H1 (cell line): ENCODE measurements at regions not wholly inside any gene's neighbourhood (a gene's known extent, or its start where the extent isn't known, plus 50 kb on each side); places are given as distances from the start of the nearest gene placed in this dataset.

Source experiments
- CTCF ChIA-PET: fragments of 300-600 bp; sonication (Branson Sonifier 250); formaldehyde crosslinking; loops from one replicate; lab custom pipeline; 2021; ENCODE audit not compliant: partially characterized antibody; lab: Charles Lee
- POLR2A ChIA-PET: fragments of 300-600 bp; sonication (Branson Sonifier 250); formaldehyde crosslinking; loops from one replicate; lab custom pipeline; 2021; ENCODE audit warnings: inconsistent platforms; ENCODE audit not compliant: partially characterized antibody; lab: Charles Lee
- DNase-seq, 2 experiments: peaks; one replicate each; pipeline versions ENCODE4 v3.0.0 to v3.0.0-alpha.2; 2010 to 2022; ENCODE audit warnings: low spot score in 2 of 2, low read depth in 1 of 2, mixed read lengths in 1 of 2
- FAIRE-seq: peaks from 2 replicates; lab custom pipeline; 2011; peaks lifted over from hg19 to GRCh38; lab: Jason Lieb, UNC
- H2AFZ ChIP-seq: 2 replicates; pipeline ENCODE4 v1.8.1; 2012; ENCODE audit warnings: low read length, inconsistent platforms
- H2AK5ac ChIP-seq: 2 replicates; pipeline ENCODE4 v1.6.1; 2013; ENCODE audit warnings: low read depth, low read length
- H2BK120ac ChIP-seq: replicated peaks from 2 replicates; pipeline ENCODE3; 2013; ENCODE audit warnings: low read depth, low read length, inconsistent platforms
- H2BK12ac ChIP-seq: 2 replicates; pipeline ENCODE4 v1.6.1; 2013; ENCODE audit warnings: low read depth, low read length
- H2BK15ac ChIP-seq: 2 replicates; pipeline ENCODE4 v1.6.1; 2013; ENCODE audit warnings: low read length
- H2BK20ac ChIP-seq: 2 replicates; pipeline ENCODE4 v1.6.1; 2013; ENCODE audit warnings: low read length
- H2BK5ac ChIP-seq: 2 replicates; pipeline ENCODE4 v1.6.1; 2013; ENCODE audit warnings: low read depth, low read length
- H3K14ac ChIP-seq: 2 replicates; pipeline ENCODE4 v1.6.1; 2013; ENCODE audit warnings: inconsistent platforms; ENCODE audit not compliant: insufficient read length
- H3K18ac ChIP-seq: 2 replicates; pipeline ENCODE4 v1.6.1; 2013; ENCODE audit warnings: low read length; ENCODE audit errors: extremely low read depth
- H3K23ac ChIP-seq: 2 replicates; pipeline ENCODE4 v1.6.1; 2013; ENCODE audit warnings: inconsistent platforms; ENCODE audit not compliant: insufficient read length
- H3K23me2 ChIP-seq: 2 replicates; pipeline ENCODE4 v1.6.1; 2013; ENCODE audit warnings: low read depth, low read length
- H3K27ac ChIP-seq: 2 replicates; pipeline ENCODE4 v1.6.1; 2011; ENCODE audit warnings: low read depth, low read length, inconsistent platforms
- H3K27me3 ChIP-seq, 4 experiments: replicated peaks in 1 of 4; 1 replicate in 1 of 4; 2 replicates in 3 of 4; pipeline versions ENCODE4 v1.6.1 to v1.8.1; 2011 to 2013; ENCODE audit warnings: low read length in 3 of 4, mild to moderate bottlenecking in 3 of 4, inconsistent platforms in 2 of 4, mixed read lengths in 2 of 4, moderate library complexity in 1 of 4; ENCODE audit not compliant: control insufficient read depth in 3 of 4, insufficient read depth in 3 of 4; ENCODE audit errors: extremely low read depth in 1 of 4
- H3K36me3 ChIP-seq, 4 experiments: 2 replicates each; pipeline versions ENCODE4 v1.6.1 to v1.8.1; 2011 to 2013; ENCODE audit warnings: mild to moderate bottlenecking in 4 of 4, low read length in 3 of 4, moderate library complexity in 2 of 4, control low read depth in 1 of 4, inconsistent platforms in 1 of 4; ENCODE audit not compliant: insufficient read depth in 4 of 4, control insufficient read depth in 2 of 4
- H3K4ac ChIP-seq: replicated peaks from 2 replicates; pipeline ENCODE3; 2013; ENCODE audit warnings: low read length, low read depth, mixed read lengths, inconsistent platforms; ENCODE audit not compliant: insufficient read length
- H3K4me1 ChIP-seq, 4 experiments: replicated peaks in 1 of 4; 1 replicate in 1 of 4; 2 replicates in 3 of 4; pipeline versions ENCODE4 v1.6.1 to v1.8.1; 2011 to 2013; ENCODE audit warnings: low read length in 3 of 4, inconsistent platforms in 2 of 4, mixed read lengths in 1 of 4; ENCODE audit not compliant: insufficient read depth in 4 of 4, control insufficient read depth in 3 of 4
- H3K4me2 ChIP-seq, 2 experiments: 2 replicates each; pipeline versions ENCODE4 v1.6.1 to v1.8.1; 2011 to 2013; ENCODE audit warnings: low read depth in 2 of 2, low read length in 2 of 2, control low read depth in 1 of 2, inconsistent platforms in 1 of 2, mild to moderate bottlenecking in 1 of 2; ENCODE audit not compliant: insufficient read depth in 1 of 2
- H3K4me3 ChIP-seq, 4 experiments: fragments of 200-600, 300-600 bp in 1 of 4; sonication (generic), shearing (Covaris generic), sonication (Bioruptor Twin) in 1 of 4; 2 replicates each; pipeline versions ENCODE4 v1.5.1 to v1.8.1; 2011 to 2016; ENCODE audit warnings: low read length in 4 of 4, low read depth in 3 of 4, control low read depth in 2 of 4, inconsistent platforms in 2 of 4, mild to moderate bottlenecking in 2 of 4, mixed read lengths in 1 of 4, moderate library complexity in 1 of 4; ENCODE audit not compliant: insufficient read depth in 2 of 4; ENCODE audit errors: extremely low read depth in 1 of 4
- H3K56ac ChIP-seq: replicated peaks from 2 replicates; pipeline ENCODE3; 2013; ENCODE audit warnings: low read depth, mild to moderate bottlenecking, mixed read lengths, low read length, inconsistent platforms; ENCODE audit not compliant: insufficient read length
- H3K79me1 ChIP-seq: 2 replicates; pipeline ENCODE4 v1.6.1; 2013; ENCODE audit warnings: low read depth, low read length, control low read depth
- H3K79me2 ChIP-seq, 2 experiments: 2 replicates each; pipeline versions ENCODE4 v1.6.1 to v1.8.1; 2012 to 2013; ENCODE audit warnings: low read length in 2 of 2, mild to moderate bottlenecking in 2 of 2, inconsistent platforms in 1 of 2; ENCODE audit not compliant: insufficient read depth in 2 of 2, control insufficient read depth in 1 of 2
- H3K9ac ChIP-seq, 4 experiments: replicated peaks in 1 of 4; 1 replicate in 1 of 4; 2 replicates in 3 of 4; pipeline versions ENCODE4 v1.6.1 to v1.8.1; 2011 to 2013; ENCODE audit warnings: low read depth in 3 of 4, low read length in 3 of 4, control low read depth in 2 of 4, mild to moderate bottlenecking in 2 of 4, moderate library complexity in 2 of 4, inconsistent platforms in 1 of 4; ENCODE audit errors: extremely low read depth in 1 of 4
- H3K9me3 ChIP-seq, 2 experiments: 2 replicates each; pipeline versions ENCODE4 v1.6.1 to v1.8.1; 2012 to 2013; ENCODE audit warnings: mild to moderate bottlenecking in 2 of 2, moderate library complexity in 2 of 2, control low read depth in 1 of 2, inconsistent platforms in 1 of 2, low read depth in 1 of 2, low read length in 1 of 2, mixed read lengths in 1 of 2; ENCODE audit not compliant: insufficient read depth in 2 of 2
- H4K20me1 ChIP-seq, 2 experiments: replicated peaks in 1 of 2; 2 replicates each; pipeline versions ENCODE3 to v1.8.1; 2011 to 2013; ENCODE audit warnings: inconsistent platforms in 2 of 2, low read length in 2 of 2, mild to moderate bottlenecking in 1 of 2; ENCODE audit not compliant: insufficient read depth in 2 of 2, control insufficient read depth in 1 of 2
- H4K5ac ChIP-seq: 2 replicates; pipeline ENCODE4 v1.6.1; 2013; ENCODE audit warnings: low read length, low read depth, mixed read lengths, inconsistent platforms; ENCODE audit not compliant: insufficient read length
- H4K8ac ChIP-seq: 2 replicates; pipeline ENCODE4 v1.8.0; 2013; ENCODE audit warnings: mild to moderate bottlenecking, moderate library complexity, low read length, inconsistent platforms; ENCODE audit not compliant: insufficient read depth; ENCODE audit errors: extremely low read depth
- H4K91ac ChIP-seq: replicated peaks from 2 replicates; pipeline ENCODE3; 2013; ENCODE audit warnings: low read length, mixed read lengths, inconsistent platforms; ENCODE audit not compliant: insufficient read length
- CHD2 ChIP-seq: IDR thresholded peaks from 2 replicates; pipeline ENCODE4 v1.6.1; 2012; ENCODE audit warnings: low read length, improper control_type of control experiment
- EP300 ChIP-seq, 2 experiments: IDR thresholded peaks; 1 replicate in 1 of 2; 2 replicates in 1 of 2; pipeline ENCODE4 v1.6.1; 2011 to 2012; ENCODE audit warnings: low read depth in 2 of 2, low read length in 2 of 2, mild to moderate bottlenecking in 2 of 2, borderline replicate concordance in 1 of 2, inconsistent platforms in 1 of 2, moderate library complexity in 1 of 2
- JUND ChIP-seq: IDR thresholded peaks from 2 replicates; pipeline ENCODE4 v1.6.1; 2011; ENCODE audit warnings: mild to moderate bottlenecking, improper control_type of control experiment, low read length
- PHF8 ChIP-seq: fragments of 200-600 bp; sonication (generic); conservative IDR thresholded peaks from 2 replicates; pipeline ENCODE4 v1.7.1; 2012; ENCODE audit warnings: low read depth, mild to moderate bottlenecking, inconsistent platforms, low read length, moderate library complexity
- POLR2A ChIP-seq, 2 experiments: IDR thresholded peaks; 1 replicate in 1 of 2; 2 replicates in 1 of 2; pipeline ENCODE4 v1.6.1; 2011; ENCODE audit warnings: low read depth in 2 of 2, low read length in 2 of 2, mild to moderate bottlenecking in 2 of 2; ENCODE audit errors: control extremely low read depth in 1 of 2
- SIN3A ChIP-seq, 2 experiments: IDR thresholded peaks in 1 of 2; conservative IDR thresholded peaks in 1 of 2; 2 replicates each; pipeline ENCODE4 v1.6.1; 2011 to 2012; ENCODE audit warnings: low read length in 2 of 2, improper control_type of control experiment in 1 of 2, low read depth in 1 of 2, mild to moderate bottlenecking in 1 of 2
- WGBS, 2 experiments: shearing (Covaris generic) in 1 of 2; methylation state at CpG; one replicate each; pipeline versions ENCODE4 v1.1.6 to v1.1.7; 2013 to 2015; ENCODE audit warnings: low lambda C conversion rate in 2 of 2, mixed read lengths in 2 of 2, inconsistent platforms in 1 of 2, low coverage in 1 of 2, missing lambda C conversion rate in 1 of 2; ENCODE audit not compliant: insufficient replicate concordance in 2 of 2, insufficient coverage in 1 of 2, insufficient read length in 1 of 2; ENCODE audit errors: extremely low coverage in 1 of 2, missing lambda C conversion rate in 1 of 2; 5-methylcytosine and 5-hydroxymethylcytosine counted together
- TF ChIP-seq, protein P1 (sequence below): IDR thresholded peaks from 2 replicates; pipeline ENCODE4 v1.6.1; 2012; ENCODE audit warnings: low read length, inconsistent platforms
- TF ChIP-seq, protein P2 (sequence below): IDR thresholded peaks from 2 replicates; pipeline ENCODE4 v1.6.1; 2012; ENCODE audit warnings: inconsistent platforms

DNA sequence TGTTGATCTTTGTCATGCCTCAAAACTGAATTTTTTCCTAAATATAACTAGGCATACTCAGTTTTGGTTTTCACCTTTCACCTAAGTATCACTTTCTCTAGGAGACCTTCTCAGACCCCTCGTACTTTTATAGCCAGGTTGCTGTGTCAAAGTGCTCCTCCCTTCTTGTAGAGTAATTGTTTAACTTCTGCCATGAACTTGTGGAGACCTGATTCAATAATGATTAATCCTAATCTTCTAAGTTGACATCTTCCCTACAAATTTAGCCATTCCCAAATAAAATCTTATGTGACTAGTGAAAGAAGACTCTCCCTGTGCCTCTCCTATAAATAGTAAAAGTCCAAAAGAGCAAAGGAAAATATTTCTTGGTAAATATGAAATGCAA, 159.8 kb downstream of the SPATA31D1 start:
- WGBS, 2 experiments = 95% methylated on average over 1 of the region's 1 CpG; no CpG with 5 or more reads in 1 of the 2 experiments
- H3K27ac ChIP-seq = no peak overlapping the region
- CTCF ChIA-PET = no interaction called here

More for the DNA sequence above, 159.8 kb downstream of the SPATA31D1 start:
- no peak overlapping the region for H3K14ac ChIP-seq
- TF ChIP-seq JUND = no peak
- no peak for TF ChIP-seq CHD2
- TF ChIP-seq POLR2A (IDR thresholded peaks at IDR 0.05; ENCODE audit: control extremely low read depth in 1 of 2, low read depth in 2 of 2, low read length in 2 of 2) = no peak
- no peak for TF ChIP-seq SIN3A (conservative IDR thresholded peaks at IDR 0.05 in 1 of 2, IDR thresholded peaks at IDR 0.05 in 1 of 2; ENCODE audit: low read depth in 1 of 2, low read length in 2 of 2)
- TF ChIP-seq, protein P1, sequence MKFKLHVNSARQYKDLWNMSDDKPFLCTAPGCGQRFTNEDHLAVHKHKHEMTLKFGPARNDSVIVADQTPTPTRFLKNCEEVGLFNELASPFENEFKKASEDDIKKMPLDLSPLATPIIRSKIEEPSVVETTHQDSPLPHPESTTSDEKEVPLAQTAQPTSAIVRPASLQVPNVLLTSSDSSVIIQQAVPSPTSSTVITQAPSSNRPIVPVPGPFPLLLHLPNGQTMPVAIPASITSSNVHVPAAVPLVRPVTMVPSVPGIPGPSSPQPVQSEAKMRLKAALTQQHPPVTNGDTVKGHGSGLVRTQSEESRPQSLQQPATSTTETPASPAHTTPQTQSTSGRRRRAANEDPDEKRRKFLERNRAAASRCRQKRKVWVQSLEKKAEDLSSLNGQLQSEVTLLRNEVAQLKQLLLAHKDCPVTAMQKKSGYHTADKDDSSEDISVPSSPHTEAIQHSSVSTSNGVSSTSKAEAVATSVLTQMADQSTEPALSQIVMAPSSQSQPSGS = no peak
- TF ChIP-seq, protein P2, sequence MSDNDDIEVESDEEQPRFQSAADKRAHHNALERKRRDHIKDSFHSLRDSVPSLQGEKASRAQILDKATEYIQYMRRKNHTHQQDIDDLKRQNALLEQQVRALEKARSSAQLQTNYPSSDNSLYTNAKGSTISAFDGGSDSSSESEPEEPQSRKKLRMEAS = no peak
- TF ChIP-seq EP300 (IDR thresholded peaks at IDR 0.05; ENCODE audit: borderline replicate concordance in 1 of 2, low read depth in 2 of 2, low read length in 2 of 2) = no peak
- TF ChIP-seq PHF8 = no peak
- TF ChIP-seq, all 59 proteins: peak for 0
- POLR2A ChIA-PET = no interaction called here
- H3K79me2 ChIP-seq = no peaks in the 10 kb centered on the region
- DNase-seq = no peak
- H3K23me2 ChIP-seq = no peaks in the 10 kb centered on the region
- H2BK5ac ChIP-seq = no peak overlapping the region
- no peak overlapping the region for H3K23ac ChIP-seq
- H3K36me3 ChIP-seq = no peaks in the 10 kb centered on the region
- H2BK12ac ChIP-seq = no peak overlapping the region
- no peak overlapping the region for H4K5ac ChIP-seq
- no peaks in the 10 kb centered on the region for H3K79me1 ChIP-seq
- H2AK5ac ChIP-seq = no peak overlapping the region
- H3K4ac ChIP-seq = no peak overlapping the region
- no peak overlapping the region for H3K9ac ChIP-seq
- H3K18ac ChIP-seq = no peak overlapping the region
- H3K9me3 ChIP-seq = no peaks in the 10 kb centered on the region
- FAIRE-seq = no peak
- H3K4me1 ChIP-seq = no peaks in the 10 kb centered on the region
- no peaks in the 10 kb centered on the region for H4K20me1 ChIP-seq
- no peak overlapping the region for H4K8ac ChIP-seq
- H2AFZ ChIP-seq = no peak overlapping the region
- no peak overlapping the region for H3K4me2 ChIP-seq
- no peaks in the 10 kb centered on the region for H3K27me3 ChIP-seq
- no peak overlapping the region for H2BK20ac ChIP-seq
- H2BK120ac ChIP-seq = no peak overlapping the region
- H2BK15ac ChIP-seq = no peak overlapping the region
- H3K56ac ChIP-seq = no peak overlapping the region
- no peak overlapping the region for H4K91ac ChIP-seq
- no peak overlapping the region for H3K4me3 ChIP-seq
